Gastrocnemius medialis (tissue), 4 donors: ENCODE measurements at regions not wholly inside any gene's neighbourhood (a gene's known extent, or its start where the extent isn't known, plus 50 kb on each side); places are given as distances from the start of the nearest gene placed in this dataset.

Source experiments
- ATAC-seq, 2 donors: fragments of 150-250 bp; one replicate each; pipeline ENCODE4 v1.9.1; 2016
- DNase-seq, 2 donors: peaks; one replicate each; pipeline ENCODE4 v3.0.0-alpha.2; 2019
- H3K27ac ChIP-seq, 4 donors: fragments of 200-600 bp; sonication (generic); 1 replicate in 1 of 4; 2 replicates in 3 of 4; pipeline ENCODE4 v1.5.1; 2016 to 2018; ENCODE audit warnings: mild to moderate bottlenecking in 2 of 4, moderate library complexity in 1 of 4
- H3K27me3 ChIP-seq, 3 donors: fragments of 200-600 bp; sonication (generic) in 2 of 3; 1 replicate in 1 of 3; 2 replicates in 2 of 3; pipeline versions ENCODE4 v1.5.1 to v1.6.0; 2016 to 2019; ENCODE audit warnings: mild to moderate bottlenecking in 1 of 3, moderate library complexity in 1 of 3
- H3K36me3 ChIP-seq, 2 donors: fragments of 200-600 bp; sonication (generic) in 1 of 2; one replicate each; pipeline ENCODE4 v1.5.1; 2017 to 2018
- H3K4me1 ChIP-seq, 2 donors: fragments of 200-600 bp; sonication (generic) in 1 of 2; one replicate each; pipeline ENCODE4 v1.5.1; 2016 to 2017; ENCODE audit warnings: mild to moderate bottlenecking in 2 of 2
- H3K4me3 ChIP-seq, 4 donors: fragments of 200-600 bp; sonication (generic) in 3 of 4; 1 replicate in 1 of 4; 2 replicates in 3 of 4; pipeline ENCODE4 v1.5.1; 2016 to 2019; ENCODE audit warnings: mild to moderate bottlenecking in 2 of 4
- H3K9me3 ChIP-seq, 3 donors: fragments of 200-600 bp; sonication (generic) in 2 of 3; 1 replicate in 1 of 3; 2 replicates in 2 of 3; pipeline ENCODE4 v1.5.1; 2016 to 2019
- CTCF ChIP-seq, 5 experiments: fragments of 450-650 bp in 3 of 5; fragments of 200-600 bp in 2 of 5; sonication (generic) in 2 of 5; IDR thresholded peaks in 4 of 5; conservative IDR thresholded peaks in 1 of 5; 1 replicate in 4 of 5; 2 replicates in 1 of 5; pipeline ENCODE4 v1.5.1; 2016 to 2019; ENCODE audit warnings: antibody characterized with exemption in 5 of 5, mild to moderate bottlenecking in 3 of 5, moderate library complexity in 3 of 5
- POLR2A ChIP-seq, 2 donors: fragments of 450-650 bp; IDR thresholded peaks; one replicate each; pipeline ENCODE4 v1.6.1; 2017; ENCODE audit warnings: antibody characterized with exemption in 2 of 2, mild to moderate bottlenecking in 2 of 2, moderate library complexity in 2 of 2
- in situ Hi-C, 4 donors: fragments of 200-750 bp; cut with MboI; loops; one replicate each; pipeline versions ENCODE4 v1.15.0 to v1.8.0; 2017; ENCODE audit warnings: low sequenced_read_pairs in 4 of 4
- intact Hi-C: fragments of 100-400 bp; cut with DNase I; formaldehyde crosslinking; loops from one replicate; pipeline ENCODE4 v1.15.1; 2023; ENCODE audit warnings: low total_unique reads

DNA sequence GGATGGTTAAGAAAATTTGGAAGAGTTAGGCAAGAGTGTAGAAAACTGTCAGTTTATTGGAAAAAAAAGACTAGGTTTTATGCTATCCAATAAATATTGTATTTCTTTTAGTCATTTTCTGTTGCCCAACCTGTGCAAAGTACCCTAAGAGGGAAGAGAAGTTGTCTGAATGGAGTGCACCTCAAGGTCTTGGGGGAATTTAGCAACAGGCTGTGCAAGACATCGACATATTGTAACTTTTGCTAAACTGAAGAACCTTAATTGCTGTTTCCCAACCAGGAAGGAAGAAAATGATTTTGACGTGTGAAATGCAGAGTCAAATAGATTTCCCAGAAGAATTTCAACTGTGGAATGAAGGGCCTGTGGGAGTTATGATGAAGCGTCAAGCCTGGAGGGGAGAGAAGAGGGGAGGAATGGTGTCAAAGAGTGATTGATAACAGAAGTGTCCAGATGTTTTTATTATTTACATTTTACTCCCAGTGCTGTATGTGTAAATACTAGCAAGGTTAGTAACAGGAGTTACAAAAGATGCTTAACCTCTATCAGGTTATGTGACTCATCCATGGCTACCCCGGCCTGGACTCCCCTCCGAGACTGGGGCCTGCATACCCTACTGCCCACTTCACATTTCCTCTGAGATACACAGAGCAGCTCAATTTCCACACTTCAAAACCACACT is 246.8 kb downstream of the MYLK4 start:
- Histone ChIP-seq H3K27ac (no peak overlapping the region), H3K36me3 (no peaks in the 10 kb centered on the region), H3K9me3 (no peaks in the 10 kb centered on the region), H3K4me1 (no peaks in the 10 kb centered on the region), H3K4me3 (no peak overlapping the region), H3K27me3 (peaks cover 0 to 36% (median 10%) of the 10 kb centered on the region in 3 donors)
- no peak for TF ChIP-seq CTCF (IDR thresholded peaks at IDR 0.05 in 4 of 5, conservative IDR thresholded peaks at IDR 0.05 in 1 of 5)
- no peak for TF ChIP-seq POLR2A (IDR thresholded peaks at IDR 0.05)
- ATAC-seq: no peak
- in situ Hi-C loops: no loop called here
- intact Hi-C loops: no loop called here
- DNase-seq: no peak

DNA sequence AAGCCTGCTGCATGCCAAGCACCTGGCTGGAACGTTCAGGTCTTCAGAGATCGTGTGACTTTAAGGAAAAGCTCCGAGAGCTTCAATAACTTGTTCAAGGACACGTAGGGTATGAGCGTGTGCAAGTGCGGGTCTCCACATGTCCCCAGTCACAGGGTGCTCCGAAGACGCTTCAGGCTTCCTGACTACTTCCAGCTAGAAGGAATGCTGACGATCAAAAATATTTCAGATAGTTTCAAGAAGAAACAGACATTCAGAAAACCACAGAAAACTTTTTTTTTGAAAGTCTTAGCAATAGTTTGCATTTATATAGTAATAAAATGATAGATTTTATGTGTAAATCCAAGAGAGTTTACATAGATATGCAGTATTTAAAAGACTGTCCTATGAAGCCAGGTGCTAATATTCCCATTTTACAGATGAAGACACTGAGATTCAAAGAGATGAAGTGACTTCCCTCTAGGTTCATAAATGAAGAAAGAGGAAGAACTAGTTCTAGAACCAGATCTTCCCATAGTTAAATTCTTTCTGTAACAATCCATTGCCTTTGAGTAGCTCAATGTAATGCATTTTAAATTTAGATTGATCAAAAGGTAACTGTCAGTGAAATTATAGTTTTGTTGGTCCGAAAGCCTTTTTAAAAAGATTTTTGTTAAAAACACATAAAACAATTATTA is 247.6 kb downstream of the MYLK4 start:
- ATAC-seq: no peak
- in situ Hi-C loops: no loop called here
- TF ChIP-seq CTCF (IDR thresholded peaks at IDR 0.05 in 4 of 5, conservative IDR thresholded peaks at IDR 0.05 in 1 of 5): no peak
- no peak for TF ChIP-seq POLR2A (IDR thresholded peaks at IDR 0.05)
- no peaks in the 10 kb centered on the region for H3K36me3 ChIP-seq
- no peaks in the 10 kb centered on the region for H3K9me3 ChIP-seq
- no peak overlapping the region for H3K4me3 ChIP-seq
- intact Hi-C loops: no loop called here
- H3K4me1 ChIP-seq: no peaks in the 10 kb centered on the region
- peaks cover 0 to 27% (median 10%) of the 10 kb centered on the region in 3 donors for H3K27me3 ChIP-seq
- H3K27ac ChIP-seq: no peak overlapping the region
- DNase-seq: no peak

DNA sequence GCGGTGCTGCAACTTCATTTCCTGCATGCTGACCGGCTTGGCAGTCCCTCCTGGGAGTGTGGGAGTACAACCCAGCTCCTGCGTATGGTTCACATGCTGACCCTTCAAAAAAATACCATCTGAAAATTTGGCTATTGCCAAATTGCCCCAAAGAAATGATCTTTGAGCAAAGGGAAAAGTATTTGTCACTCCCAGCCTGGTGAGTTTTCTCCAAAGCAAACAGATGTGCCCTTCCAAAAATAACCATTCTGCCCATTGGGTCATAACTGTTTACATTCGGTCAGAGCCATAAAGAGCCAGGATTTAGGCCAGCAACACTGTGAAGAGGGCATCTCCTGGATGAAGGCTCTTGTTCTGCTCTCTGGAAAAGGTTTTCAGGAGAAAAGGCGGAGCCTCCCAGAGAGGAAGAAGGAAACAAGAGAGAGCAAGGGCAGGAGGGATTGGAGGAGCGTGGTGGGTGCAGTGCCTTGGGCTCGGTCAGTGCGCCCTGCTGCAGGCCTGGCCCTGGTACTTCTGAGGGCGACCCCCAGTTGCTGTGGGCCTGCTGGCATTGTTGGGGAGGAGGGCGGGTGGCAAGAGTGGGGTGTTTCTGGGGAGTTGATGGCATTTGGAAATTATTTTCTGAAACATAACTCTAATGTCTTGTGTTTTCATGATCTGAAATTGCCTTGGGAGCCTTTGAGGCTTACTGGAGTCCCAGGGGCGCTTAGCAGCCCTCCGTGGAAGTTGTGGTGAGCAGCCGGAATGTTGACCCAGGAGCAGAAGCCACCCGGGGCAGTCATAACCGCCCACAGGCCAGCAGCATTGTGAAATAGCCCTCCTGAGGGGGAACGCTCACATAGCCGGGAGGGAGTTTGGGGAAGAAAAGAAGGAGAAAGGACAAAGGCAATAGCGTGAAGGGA is 248.4 kb downstream of the MYLK4 start:
- TF ChIP-seq POLR2A (IDR thresholded peaks at IDR 0.05) (no peak), CTCF (IDR thresholded peaks at IDR 0.05 in 4 of 5, conservative IDR thresholded peaks at IDR 0.05 in 1 of 5) (no peak)
- in situ Hi-C loops: no loop called here

DNA sequence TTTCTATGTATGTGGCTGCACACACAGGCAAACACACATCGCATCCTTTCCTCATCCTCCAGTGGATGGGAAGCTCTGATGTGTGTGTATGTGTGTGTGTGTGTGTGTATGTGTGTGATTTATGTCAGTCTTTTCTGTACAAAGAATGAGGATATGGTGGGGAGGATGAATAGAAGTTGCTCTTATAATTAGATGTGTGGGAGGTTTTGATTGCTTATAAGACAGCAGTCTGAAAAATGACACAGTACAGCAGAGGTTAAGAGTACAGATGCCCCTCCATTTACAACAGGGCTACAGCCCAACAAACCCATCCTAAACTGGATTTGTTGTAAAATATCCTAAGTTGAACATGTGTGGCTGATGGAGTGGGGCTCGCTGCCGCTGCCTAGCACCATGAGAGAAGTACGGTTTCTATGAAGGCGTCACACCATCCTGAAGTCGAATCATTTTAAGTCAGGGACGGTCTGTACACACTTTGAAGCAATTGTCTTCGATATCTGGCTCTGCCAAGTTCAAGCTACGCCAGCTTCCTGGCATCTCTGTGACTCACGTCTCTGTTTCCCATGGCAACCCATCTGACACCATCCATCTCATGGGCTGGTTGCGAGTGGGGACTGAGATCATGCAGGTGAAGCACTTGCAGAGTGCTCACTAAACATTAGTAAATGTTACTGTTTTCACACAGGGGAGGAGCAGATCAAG is 252.6 kb downstream of the MYLK4 start:
- H3K27me3 ChIP-seq: peaks cover 0 to 3% (median 2%) of the 10 kb centered on the region in 3 donors
- intact Hi-C loops: no loop called here
- in situ Hi-C loops: no loop called here
- no peaks in the 10 kb centered on the region for H3K36me3 ChIP-seq
- ATAC-seq: no peak
- TF ChIP-seq CTCF (IDR thresholded peaks at IDR 0.05 in 4 of 5, conservative IDR thresholded peaks at IDR 0.05 in 1 of 5) (no peak), POLR2A (IDR thresholded peaks at IDR 0.05) (no peak)
- no peaks in the 10 kb centered on the region for H3K9me3 ChIP-seq
- H3K4me3 ChIP-seq: no peak overlapping the region
- H3K27ac ChIP-seq: no peak overlapping the region
- H3K4me1 ChIP-seq: no peaks in the 10 kb centered on the region
- DNase-seq: no peak

More for the DNA sequence above, 248.4 kb downstream of the MYLK4 start:
- intact Hi-C loops: no loop called here
- H3K36me3 ChIP-seq: no peaks in the 10 kb centered on the region
- H3K4me1 ChIP-seq: no peaks in the 10 kb centered on the region
- DNase-seq: no peak
- H3K27ac ChIP-seq: no peak overlapping the region
- H3K9me3 ChIP-seq: no peaks in the 10 kb centered on the region
- peaks cover 0 to 19% (median 6%) of the 10 kb centered on the region in 3 donors for H3K27me3 ChIP-seq
- no peak overlapping the region for H3K4me3 ChIP-seq
- no peak for ATAC-seq
